Upper lobe of right lung (tissue), 1 donor: ENCODE measurements at regions not wholly inside any gene's neighbourhood (a gene's known extent, or its start where the extent isn't known, plus 50 kb on each side); places are given as distances from the start of the nearest gene placed in this dataset.

ENCODE experiments used
- ATAC-seq: fragments of 200-7000 bp; cut with Tn5 transposase; one replicate; pipeline ENCODE4 v1.9.1; 2020; ENCODE audit warnings: mild to moderate bottlenecking, moderate library complexity
- DNase-seq: peaks from one replicate; pipeline ENCODE4 v3.0.0-alpha.2; 2020
- H3K27ac ChIP-seq: fragments of 200-600 bp; one replicate; pipeline ENCODE4 v1.8.0; 2022
- H3K27me3 ChIP-seq: fragments of 200-600 bp; one replicate; pipeline ENCODE4 v1.8.0; 2022; ENCODE audit warnings: mild to moderate bottlenecking
- H3K36me3 ChIP-seq: fragments of 200-600 bp; one replicate; pipeline ENCODE4 v1.8.0; 2022
- H3K4me1 ChIP-seq: fragments of 200-600 bp; one replicate; pipeline ENCODE4 v1.8.0; 2022
- H3K4me3 ChIP-seq: fragments of 200-600 bp; one replicate; pipeline ENCODE4 v1.8.0; 2022; ENCODE audit warnings: mild to moderate bottlenecking
- H3K9me3 ChIP-seq: fragments of 200-600 bp; one replicate; pipeline ENCODE4 v1.8.0; 2022
- intact Hi-C: fragments of 100-400 bp; cut with DNase I; formaldehyde crosslinking; loops from one replicate; pipeline ENCODE4 v1.11.0; 2022
- TF ChIP-seq, protein P1 (sequence below): fragments of 200-600 bp; IDR thresholded peaks from one replicate; pipeline ENCODE4 v1.8.0; 2022; ENCODE audit warnings: antibody characterized with exemption
- donor health status: DM: no; HTN: yes; CAD: no; lungs with severe emphysema.

DNA sequence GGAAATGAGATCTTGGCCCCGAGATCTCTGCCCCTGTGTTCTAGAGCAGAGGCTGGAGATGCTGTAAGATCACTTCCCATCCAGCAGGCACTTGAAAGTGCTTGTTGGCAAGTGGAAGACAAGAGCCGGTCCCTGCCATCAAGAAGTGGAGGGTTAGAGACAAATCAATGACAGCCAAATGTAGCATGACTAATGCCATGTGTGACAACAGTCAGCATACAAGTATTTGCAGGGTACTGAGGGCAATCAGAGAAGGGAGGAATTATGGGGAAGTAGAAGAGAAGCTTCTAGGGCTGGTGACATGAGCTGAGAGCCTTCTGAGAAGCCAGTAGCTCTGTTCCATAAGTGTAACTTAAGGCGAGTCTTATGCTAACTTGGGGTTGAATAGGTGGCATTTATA lies 58.6 kb downstream of the TMEM17 start:
- intact Hi-C loops: no loop called here
- ATAC-seq: no peak
- Histone ChIP-seq H3K27me3 (no peaks in the 10 kb centered on the region), H3K9me3 (no peaks in the 10 kb centered on the region), H3K36me3 (no peaks in the 10 kb centered on the region), H3K4me3 (no peak overlapping the region), H3K4me1 (no peaks in the 10 kb centered on the region), H3K27ac (no peak overlapping the region)
- DNase-seq: no peak
- TF ChIP-seq, protein P1, sequence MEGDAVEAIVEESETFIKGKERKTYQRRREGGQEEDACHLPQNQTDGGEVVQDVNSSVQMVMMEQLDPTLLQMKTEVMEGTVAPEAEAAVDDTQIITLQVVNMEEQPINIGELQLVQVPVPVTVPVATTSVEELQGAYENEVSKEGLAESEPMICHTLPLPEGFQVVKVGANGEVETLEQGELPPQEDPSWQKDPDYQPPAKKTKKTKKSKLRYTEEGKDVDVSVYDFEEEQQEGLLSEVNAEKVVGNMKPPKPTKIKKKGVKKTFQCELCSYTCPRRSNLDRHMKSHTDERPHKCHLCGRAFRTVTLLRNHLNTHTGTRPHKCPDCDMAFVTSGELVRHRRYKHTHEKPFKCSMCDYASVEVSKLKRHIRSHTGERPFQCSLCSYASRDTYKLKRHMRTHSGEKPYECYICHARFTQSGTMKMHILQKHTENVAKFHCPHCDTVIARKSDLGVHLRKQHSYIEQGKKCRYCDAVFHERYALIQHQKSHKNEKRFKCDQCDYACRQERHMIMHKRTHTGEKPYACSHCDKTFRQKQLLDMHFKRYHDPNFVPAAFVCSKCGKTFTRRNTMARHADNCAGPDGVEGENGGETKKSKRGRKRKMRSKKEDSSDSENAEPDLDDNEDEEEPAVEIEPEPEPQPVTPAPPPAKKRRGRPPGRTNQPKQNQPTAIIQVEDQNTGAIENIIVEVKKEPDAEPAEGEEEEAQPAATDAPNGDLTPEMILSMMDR: no peak

DNA sequence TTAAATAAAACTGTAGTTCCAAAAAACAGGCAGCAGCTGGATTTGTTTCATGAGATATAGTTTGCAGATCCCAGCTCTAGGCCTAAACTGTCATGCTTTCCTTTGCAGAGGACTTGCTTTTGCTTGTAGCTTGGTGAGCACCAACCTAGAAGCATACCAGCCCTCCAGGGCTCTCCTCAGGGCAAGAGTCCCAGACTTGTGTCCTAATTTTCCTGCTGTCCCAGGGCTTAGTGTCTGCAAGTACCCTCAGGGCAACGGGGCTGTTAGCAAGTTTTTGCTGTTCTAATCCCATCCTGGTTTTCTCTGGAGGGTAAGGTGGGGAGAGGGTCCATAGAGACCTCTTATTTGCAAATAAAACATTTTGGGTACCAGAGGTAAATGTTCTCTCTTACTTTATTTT lies 59.5 kb downstream of the TMEM17 start:
- Histone ChIP-seq H3K4me3 (no peak overlapping the region), H3K36me3 (no peaks in the 10 kb centered on the region), H3K27me3 (no peaks in the 10 kb centered on the region), H3K27ac (no peak overlapping the region), H3K4me1 (no peaks in the 10 kb centered on the region), H3K9me3 (no peaks in the 10 kb centered on the region)
- intact Hi-C loops: no loop called here
- TF ChIP-seq, protein P1: no peak
- DNase-seq: no peak
- no peak for ATAC-seq

DNA sequence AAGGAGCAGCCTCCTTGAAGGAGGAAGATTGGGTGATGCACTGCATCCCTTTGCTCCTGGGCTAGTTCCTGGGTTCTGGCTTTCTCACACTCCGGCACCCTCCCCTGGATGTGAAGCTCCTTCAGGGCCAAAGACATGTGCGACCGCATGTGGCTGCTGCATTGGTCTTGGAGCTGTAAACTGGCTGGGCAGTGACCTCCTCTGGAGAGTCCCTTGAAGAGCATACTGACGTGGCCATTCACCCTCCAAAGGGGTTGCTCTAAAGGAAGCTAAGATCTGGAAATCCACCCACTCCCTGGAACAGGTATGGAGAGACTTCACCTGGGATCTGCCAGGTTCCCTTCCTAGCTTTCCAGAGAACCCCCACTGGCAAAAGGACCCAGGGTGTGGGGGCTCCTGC lies 62.1 kb downstream of the TMEM17 start:
- Histone ChIP-seq H3K36me3 (no peaks in the 10 kb centered on the region), H3K4me1 (no peaks in the 10 kb centered on the region), H3K27ac (no peak overlapping the region), H3K4me3 (no peak overlapping the region), H3K27me3 (no peaks in the 10 kb centered on the region), H3K9me3 (no peaks in the 10 kb centered on the region)
- intact Hi-C loops: no loop called here
- DNase-seq (no peak), ATAC-seq (no peak)
- TF ChIP-seq, protein P1: no peak

GRCh38 chr2:62443471-62443870 lies 62.5 kb downstream of the TMEM17 start:
- DNase-seq (no peak), ATAC-seq (no peak)
- Histone ChIP-seq H3K27ac (no peak overlapping the region), H3K27me3 (no peaks in the 10 kb centered on the region), H3K4me1 (no peaks in the 10 kb centered on the region), H3K4me3 (no peak overlapping the region), H3K9me3 (no peaks in the 10 kb centered on the region), H3K36me3 (no peaks in the 10 kb centered on the region)
- intact Hi-C loops: no loop called here
- TF ChIP-seq, protein P1: no peak

DNA sequence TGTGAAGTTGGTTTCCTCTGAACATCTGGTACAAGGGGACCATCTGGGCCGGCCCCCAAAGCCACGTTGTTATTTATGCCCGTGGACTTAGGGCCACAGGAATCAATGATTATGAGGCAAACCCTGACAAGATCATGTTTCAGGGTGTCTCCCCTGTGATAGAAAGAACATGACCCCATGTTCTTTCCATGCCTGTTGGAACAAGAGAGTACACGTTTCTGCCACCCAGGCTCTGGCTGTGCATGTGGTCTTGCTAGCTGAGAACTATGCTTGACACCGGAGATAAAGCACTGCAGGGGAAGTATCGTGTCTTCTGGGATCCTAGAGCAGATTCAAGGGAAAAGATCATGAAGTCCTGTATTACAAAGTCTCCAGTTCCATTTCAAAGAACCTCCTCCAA lies 64.2 kb downstream of the TMEM17 start:
- Histone ChIP-seq H3K4me1 (no peaks in the 10 kb centered on the region), H3K36me3 (no peaks in the 10 kb centered on the region), H3K9me3 (no peaks in the 10 kb centered on the region), H3K27ac (no peak overlapping the region), H3K27me3 (no peaks in the 10 kb centered on the region), H3K4me3 (no peak overlapping the region)
- ATAC-seq: no peak
- intact Hi-C loops: no loop called here
- TF ChIP-seq, protein P1: no peak
- DNase-seq: no peak

DNA sequence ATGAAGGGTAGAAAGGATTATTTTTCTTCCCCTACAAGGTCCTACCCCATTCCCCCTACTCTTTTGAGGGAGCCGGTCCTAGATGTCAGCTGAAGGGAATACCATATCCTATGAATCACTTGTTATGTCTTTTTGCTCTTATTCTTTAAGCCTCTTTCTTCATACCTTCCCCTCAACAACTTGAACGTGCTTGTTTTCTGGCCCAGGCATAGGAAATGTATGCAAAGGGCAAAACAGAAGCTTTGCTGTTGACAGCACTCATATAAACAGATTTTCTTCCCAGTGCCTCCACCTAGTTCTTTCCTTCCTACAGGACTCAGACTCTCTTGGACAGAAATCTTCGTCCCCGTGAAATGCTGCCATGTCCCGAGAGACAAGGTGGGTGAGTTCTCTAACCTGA lies 64.6 kb downstream of the TMEM17 start:
- ATAC-seq (no peak), DNase-seq (no peak)
- no peaks in the 10 kb centered on the region for H3K9me3 ChIP-seq
- TF ChIP-seq, protein P1: no peak
- no peak overlapping the region for H3K4me3 ChIP-seq
- H3K36me3 ChIP-seq: no peaks in the 10 kb centered on the region
- no peak overlapping the region for H3K27ac ChIP-seq
- intact Hi-C loops: no loop called here
- H3K4me1 ChIP-seq: no peaks in the 10 kb centered on the region
- no peaks in the 10 kb centered on the region for H3K27me3 ChIP-seq
